Keratinocyte (primary cell): ENCODE measurements at regions not wholly inside any gene's neighbourhood (a gene's known extent, or its start where the extent isn't known, plus 50 kb on each side); places are given as distances from the start of the nearest gene placed in this dataset.

ENCODE experiments used
- DNase-seq: peaks from one replicate; pipeline ENCODE4 v3.0.0-alpha.2; 2011; ENCODE audit warnings: low read depth, missing footprints, low spot score
- FAIRE-seq: peaks from 2 replicates; lab custom pipeline; 2011; peaks lifted over from hg19 to GRCh38; lab: Jason Lieb, UNC
- H2AFZ ChIP-seq: 2 replicates; pipeline ENCODE4 v1.6.0; 2012; ENCODE audit warnings: low read length, control low read depth, inconsistent platforms; ENCODE audit not compliant: control insufficient read depth
- H3K27ac ChIP-seq: 2 replicates; pipeline ENCODE4 v1.5.1; 2011; ENCODE audit warnings: low read length; ENCODE audit not compliant: control insufficient read depth, insufficient read depth
- H3K27me3 ChIP-seq: 3 replicates; pipeline ENCODE4 v1.6.0; 2011; ENCODE audit warnings: low read length; ENCODE audit not compliant: control insufficient read depth, insufficient read depth; ENCODE audit errors: extremely low read depth
- H3K36me3 ChIP-seq, 2 experiments: 2 replicates in 1 of 2; 3 replicates in 1 of 2; pipeline ENCODE4 v1.5.1; 2011; ENCODE audit warnings: low read length in 2 of 2, mild to moderate bottlenecking in 1 of 2; ENCODE audit not compliant: control insufficient read depth in 2 of 2, insufficient read depth in 2 of 2; ENCODE audit errors: extremely low read depth in 1 of 2
- H3K4me1 ChIP-seq: 3 replicates; pipeline ENCODE4 v1.5.1; 2011; ENCODE audit warnings: low read length; ENCODE audit not compliant: control insufficient read depth, insufficient read depth; ENCODE audit errors: extremely low read depth
- H3K4me2 ChIP-seq: 3 replicates; pipeline ENCODE4 v1.6.0; 2011; ENCODE audit warnings: low read depth, low read length; ENCODE audit not compliant: control insufficient read depth, insufficient read depth; ENCODE audit errors: extremely low read depth
- H3K4me3 ChIP-seq, 3 experiments: fragments of 200-600 bp in 1 of 3; sonication (generic) in 1 of 3; 2 replicates in 2 of 3; 3 replicates in 1 of 3; pipeline ENCODE4 v1.5.1; 2011 to 2016; ENCODE audit warnings: low read length in 3 of 3, mild to moderate bottlenecking in 3 of 3, control low read depth in 2 of 3, inconsistent platforms in 1 of 3, low read depth in 1 of 3, mixed read lengths in 1 of 3, mixed run types in 1 of 3, moderate library complexity in 1 of 3; ENCODE audit not compliant: control insufficient read depth in 2 of 3, insufficient read depth in 2 of 3; ENCODE audit errors: extremely low read depth in 1 of 3
- H3K79me2 ChIP-seq: 2 replicates; pipeline ENCODE4 v1.6.0; 2012; ENCODE audit warnings: low read length; ENCODE audit not compliant: control insufficient read depth, insufficient read depth
- H3K9ac ChIP-seq: 3 replicates; pipeline ENCODE4 v1.6.0; 2011; ENCODE audit warnings: low read length; ENCODE audit not compliant: control insufficient read depth, insufficient read depth; ENCODE audit errors: extremely low read depth
- H3K9me1 ChIP-seq: 3 replicates; pipeline ENCODE4 v1.6.0; 2011; ENCODE audit warnings: low read length; ENCODE audit not compliant: control insufficient read depth, insufficient read depth; ENCODE audit errors: extremely low read depth
- H3K9me3 ChIP-seq: 2 replicates; pipeline ENCODE4 v1.5.1; 2012; ENCODE audit warnings: low read depth, low read length; ENCODE audit not compliant: control insufficient read depth
- H4K20me1 ChIP-seq: 3 replicates; pipeline ENCODE4 v1.6.0; 2011; ENCODE audit warnings: low read length; ENCODE audit not compliant: control insufficient read depth, insufficient read depth; ENCODE audit errors: extremely low read depth
- CTCF ChIP-seq, 3 experiments: IDR thresholded peaks in 1 of 3; conservative IDR thresholded peaks in 1 of 3; optimal IDR thresholded peaks in 1 of 3; 2 replicates in 2 of 3; 3 replicates in 1 of 3; pipeline versions ENCODE3 to v1.5.1; 2011; ENCODE audit warnings: low read length in 3 of 3, mild to moderate bottlenecking in 3 of 3, moderate library complexity in 2 of 3, control low read depth in 1 of 3, inconsistent platforms in 1 of 3; ENCODE audit not compliant: insufficient read depth in 2 of 3; ENCODE audit errors: extremely low read depth in 1 of 3
- EZH2 ChIP-seq: IDR thresholded peaks from one replicate; pipeline ENCODE4 v1.6.1; 2012; ENCODE audit warnings: inconsistent platforms, mild to moderate bottlenecking, low read length, moderate library complexity
- dilution Hi-C: fragments of 300-500 bp; cut with MboI; formaldehyde crosslinking; loops from one replicate; pipeline ENCODE4 v1.7.0; 2020; ENCODE audit warnings: low sequenced_read_pairs; ENCODE audit not compliant: extremely low pct_ligation_motif_present

- no peaks in the 10 kb centered on the region for H4K20me1 ChIP-seq
- DNase-seq (no peak), FAIRE-seq (no peak)
- H2AFZ ChIP-seq = no peak overlapping the region
- no peak overlapping the region for H3K4me2 ChIP-seq
- H3K4me1 ChIP-seq = no peaks in the 10 kb centered on the region
- H3K9me3 ChIP-seq = no peaks in the 10 kb centered on the region
- H3K27ac ChIP-seq = no peak overlapping the region
- no peaks in the 10 kb centered on the region for H3K79me2 ChIP-seq
- no peaks in the 10 kb centered on the region for H3K36me3 ChIP-seq
- no peak overlapping the region for H3K9ac ChIP-seq
- no peaks in the 10 kb centered on the region for H3K27me3 ChIP-seq
- H3K9me1 ChIP-seq = no peaks in the 10 kb centered on the region
- no peak for TF ChIP-seq CTCF (optimal IDR thresholded peaks at IDR 0.05 in 1 of 3, IDR thresholded peaks at IDR 0.05 in 1 of 3, conservative IDR thresholded peaks at IDR 0.05 in 1 of 3; ENCODE audit: extremely low read depth in 1 of 3, insufficient read depth in 2 of 3, low read length in 3 of 3)
- no peak overlapping the region for H3K4me3 ChIP-seq
- dilution Hi-C loops = no loop called here
These were observed 58.9 kb upstream of the SPANXB1 start for GRCh38 chrX:140943513-140943912.

GRCh38 chrX:140944710-140945109 lies 57.7 kb upstream of the SPANXB1 start:
- H3K9ac ChIP-seq = no peak overlapping the region
- TF ChIP-seq EZH2 = no peak
- TF ChIP-seq CTCF (optimal IDR thresholded peaks at IDR 0.05 in 1 of 3, IDR thresholded peaks at IDR 0.05 in 1 of 3, conservative IDR thresholded peaks at IDR 0.05 in 1 of 3; ENCODE audit: extremely low read depth in 1 of 3, insufficient read depth in 2 of 3, low read length in 3 of 3) = no peak
- H3K9me3 ChIP-seq = no peaks in the 10 kb centered on the region
- H2AFZ ChIP-seq = no peak overlapping the region
- H3K36me3 ChIP-seq = no peaks in the 10 kb centered on the region
- no peaks in the 10 kb centered on the region for H3K9me1 ChIP-seq
- H3K79me2 ChIP-seq = no peaks in the 10 kb centered on the region
- H3K4me3 ChIP-seq = no peak overlapping the region
- no peaks in the 10 kb centered on the region for H3K4me1 ChIP-seq
- H4K20me1 ChIP-seq = no peaks in the 10 kb centered on the region
- H3K27ac ChIP-seq = no peak overlapping the region
- DNase-seq (no peak), FAIRE-seq (no peak)
- no peaks in the 10 kb centered on the region for H3K27me3 ChIP-seq
- dilution Hi-C loops = no loop called here
- H3K4me2 ChIP-seq = no peak overlapping the region
